ENCODE measurements at regions not wholly inside any gene's neighbourhood (a gene's known extent, or its start where the extent isn't known, plus 50 kb on each side); places are given as distances from the start of the nearest gene placed in this dataset.

GRCh38 chr5:74322191-74322590 is 318.3 kb downstream of the ENC1 start:
- no peak overlapping the region for H3K27ac ChIP-seq
- no peaks in the 10 kb centered on the region for H3K36me3 ChIP-seq
- no peak for DNase-seq (ENCODE audit: low spot score)
- ATAC-seq (ENCODE audit: insufficient number of reproducible peaks, low FRiP score, low read depth), result no peak
- H3K4me3 ChIP-seq, result no peak overlapping the region
- H3K27me3 ChIP-seq (replicated peaks; ENCODE audit: insufficient read depth), result no peaks in the 10 kb centered on the region
- TF ChIP-seq CTCF (IDR thresholded peaks at IDR 0.05), result no peak
- peaks cover 0 to 8% of the 10 kb centered on the region in 2 donors for H3K4me1 ChIP-seq (ENCODE audit: control insufficient read depth in 1 of 2, low read depth in 2 of 2)
- no peaks in the 10 kb centered on the region for H3K9me3 ChIP-seq

DNA sequence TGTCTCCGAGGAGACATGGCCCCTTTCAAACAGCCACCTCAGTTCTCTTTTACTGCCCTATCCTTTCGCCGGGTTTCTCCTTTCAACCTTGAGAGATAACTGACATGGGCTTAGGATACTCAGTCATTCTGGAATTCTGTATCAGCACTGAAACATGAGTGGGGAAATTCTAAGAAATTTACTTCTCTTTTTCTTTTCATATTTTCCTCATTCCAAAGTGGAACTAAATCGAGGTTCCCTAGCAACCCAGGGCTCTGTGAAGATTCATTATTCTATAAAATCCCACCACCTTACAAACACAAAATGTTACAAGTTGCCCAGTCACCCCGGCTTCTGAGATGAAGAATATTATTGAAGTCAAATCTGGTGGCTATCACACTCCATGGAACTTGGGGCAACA is 319.2 kb downstream of the ENC1 start:
- H3K27me3 ChIP-seq (replicated peaks; ENCODE audit: insufficient read depth), result no peaks in the 10 kb centered on the region
- no peaks in the 10 kb centered on the region for H3K36me3 ChIP-seq
- TF ChIP-seq CTCF (IDR thresholded peaks at IDR 0.05), result no peak
- no peak overlapping the region for H3K4me3 ChIP-seq
- no peak overlapping the region for H3K27ac ChIP-seq
- H3K9me3 ChIP-seq, result no peaks in the 10 kb centered on the region
- no peak for DNase-seq (ENCODE audit: low spot score)
- H3K4me1 ChIP-seq (ENCODE audit: control insufficient read depth in 1 of 2, low read depth in 2 of 2), result peaks cover 6 to 17% of the 10 kb centered on the region in 2 donors
- no peak for ATAC-seq (ENCODE audit: insufficient number of reproducible peaks, low FRiP score, low read depth)

DNA sequence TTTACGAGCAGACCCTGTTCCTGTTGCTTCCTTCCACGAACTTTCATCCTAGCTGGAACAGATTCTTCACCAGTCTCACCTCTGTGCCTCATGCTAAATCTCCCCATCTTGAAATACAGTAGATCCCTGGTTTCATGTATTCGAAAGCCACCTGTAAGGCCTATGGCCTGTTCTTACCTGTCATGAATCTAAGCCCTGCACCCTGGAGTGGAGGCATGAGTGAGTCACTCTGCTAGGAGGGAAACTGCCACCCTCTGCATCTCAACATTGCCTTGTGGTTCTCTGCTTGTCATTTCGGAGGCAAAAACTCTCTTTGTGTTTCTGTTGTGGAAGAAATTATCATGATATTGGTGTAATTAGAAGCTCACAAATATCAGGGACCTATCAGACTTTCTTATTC is 320.0 kb downstream of the ENC1 start:
- H3K36me3 ChIP-seq, result no peaks in the 10 kb centered on the region
- DNase-seq (ENCODE audit: low spot score) (no peak), ATAC-seq (ENCODE audit: insufficient number of reproducible peaks, low FRiP score, low read depth) (no peak)
- no peak overlapping the region for H3K27ac ChIP-seq
- no peak overlapping the region for H3K4me3 ChIP-seq
- no peaks in the 10 kb centered on the region for H3K27me3 ChIP-seq (replicated peaks; ENCODE audit: insufficient read depth)
- TF ChIP-seq CTCF (IDR thresholded peaks at IDR 0.05), result no peak
- H3K4me1 ChIP-seq (ENCODE audit: control insufficient read depth in 1 of 2, low read depth in 2 of 2), result peaks cover 13 to 25% of the 10 kb centered on the region in 2 donors
- no peaks in the 10 kb centered on the region for H3K9me3 ChIP-seq

- no peak for ATAC-seq (ENCODE audit: insufficient number of reproducible peaks, low FRiP score, low read depth)
Measured at GRCh38 chr5:74319076-74319475, 321.5 kb downstream of the ENC1 start.

GRCh38 chr5:74316064-74316603 is 324.4 kb downstream of the ENC1 start:
- H3K36me3 ChIP-seq, result no peaks in the 10 kb centered on the region
- peak; percentile 85 for ATAC-seq (ENCODE audit: insufficient number of reproducible peaks, low FRiP score, low read depth)
- no peak for TF ChIP-seq CTCF (IDR thresholded peaks at IDR 0.05)
- peak overlapping the region; percentile 64 to 89 for H3K27ac ChIP-seq
- peak; percentile 76 for DNase-seq (ENCODE audit: low spot score)
- H3K9me3 ChIP-seq, result no peaks in the 10 kb centered on the region
- peaks cover 15 to 28% of the 10 kb centered on the region in 2 donors for H3K4me1 ChIP-seq (ENCODE audit: control insufficient read depth in 1 of 2, low read depth in 2 of 2)
- H3K27me3 ChIP-seq (replicated peaks; ENCODE audit: insufficient read depth), result no peaks in the 10 kb centered on the region
- no peak overlapping the region for H3K4me3 ChIP-seq

More at GRCh38 chr5:74319076-74319475, 321.5 kb downstream of the ENC1 start:
- DNase-seq (ENCODE audit: low spot score), result no peak
- Histone ChIP-seq H3K27me3 (replicated peaks; ENCODE audit: insufficient read depth) (no peaks in the 10 kb centered on the region), H3K9me3 (no peaks in the 10 kb centered on the region), H3K4me1 (ENCODE audit: control insufficient read depth in 1 of 2, low read depth in 2 of 2) (peaks cover 15 to 28% of the 10 kb centered on the region in 2 donors), H3K36me3 (no peaks in the 10 kb centered on the region), H3K4me3 (no peak overlapping the region), H3K27ac (no peak overlapping the region)
- TF ChIP-seq CTCF (IDR thresholded peaks at IDR 0.05), result no peak

Data from thoracic aorta (tissue), 2 donors.